ENCODE measurements at regions not wholly inside any gene's neighbourhood (a gene's known extent, or its start where the extent isn't known, plus 50 kb on each side); places are given as distances from the start of the nearest gene placed in this dataset.

DNA sequence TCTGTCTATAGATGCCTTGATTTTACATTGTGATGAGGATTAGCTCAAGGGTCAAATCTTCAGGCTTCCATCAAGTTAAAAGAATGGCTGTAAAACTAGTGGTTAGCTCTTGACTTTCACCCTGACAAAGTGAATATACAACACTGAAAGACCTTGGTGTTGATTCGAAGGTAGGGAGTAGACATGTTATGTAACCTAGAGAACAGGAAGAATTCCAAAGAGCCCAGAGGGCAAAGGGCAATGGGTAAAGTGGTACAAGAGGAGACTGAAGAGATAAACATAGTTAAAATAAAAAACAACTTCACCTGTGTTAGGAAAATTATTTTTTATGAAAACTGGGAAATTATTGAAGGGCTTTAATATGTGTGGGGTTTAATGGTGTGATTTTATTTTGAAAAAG lies 833.2 kb upstream of the KLHL1 start:
- ChIA-PET CTCF (interaction anchor here (1.0 kb wide), 1 partner anchor 30 kb away, joined by 3 read pairs; no protein-coding TSS in a partner anchor), POLR2A (no interaction called here)
- no peaks in the 10 kb centered on the region for H4K20me1 ChIP-seq (replicated peaks; ENCODE audit: control insufficient read depth, extremely low read depth, insufficient read depth, low read length)
- no peak overlapping the region for H3K4me2 ChIP-seq (ENCODE audit: insufficient read depth, low read length)
- no peak for DNase-seq (ENCODE audit: low read depth, low spot score)
- no peak overlapping the region for H3K4me3 ChIP-seq (replicated peaks in 1 of 3; ENCODE audit: insufficient read depth in 1 of 3, low read depth in 1 of 3, low read length in 3 of 3)
- dilution Hi-C loops (cut with MboI; ENCODE audit: extremely low pct_ligation_motif_present, low sequenced_read_pairs) (no loop called here), intact Hi-C loops (cut with micrococcal nuclease) (no loop called here)
- TF ChIP-seq POLR2AphosphoS5 (IDR thresholded peaks at IDR 0.05; ENCODE audit: insufficient read depth, low read depth, low read length) (no peak), FOS (IDR thresholded peaks at IDR 0.05; ENCODE audit: borderline replicate concordance, insufficient read depth, low read length) (no peak), POLR2A (IDR thresholded peaks at IDR 0.05; ENCODE audit: low read depth, low read length) (no peak), GATA2 (IDR thresholded peaks at IDR 0.05; ENCODE audit: insufficient read depth, insufficient read length, low read depth, low read length) (no peak), JUN (IDR thresholded peaks at IDR 0.05; ENCODE audit: borderline replicate concordance, insufficient read depth, insufficient read length, low read depth) (no peak), EZH2 (IDR thresholded peaks at IDR 0.05; ENCODE audit: borderline replicate concordance, low read depth, low read length, severe bottlenecking) (no peak), MYC (IDR thresholded peaks at IDR 0.05; ENCODE audit: low read depth, low read length) (no peak)
- TF ChIP-seq, protein P1, sequence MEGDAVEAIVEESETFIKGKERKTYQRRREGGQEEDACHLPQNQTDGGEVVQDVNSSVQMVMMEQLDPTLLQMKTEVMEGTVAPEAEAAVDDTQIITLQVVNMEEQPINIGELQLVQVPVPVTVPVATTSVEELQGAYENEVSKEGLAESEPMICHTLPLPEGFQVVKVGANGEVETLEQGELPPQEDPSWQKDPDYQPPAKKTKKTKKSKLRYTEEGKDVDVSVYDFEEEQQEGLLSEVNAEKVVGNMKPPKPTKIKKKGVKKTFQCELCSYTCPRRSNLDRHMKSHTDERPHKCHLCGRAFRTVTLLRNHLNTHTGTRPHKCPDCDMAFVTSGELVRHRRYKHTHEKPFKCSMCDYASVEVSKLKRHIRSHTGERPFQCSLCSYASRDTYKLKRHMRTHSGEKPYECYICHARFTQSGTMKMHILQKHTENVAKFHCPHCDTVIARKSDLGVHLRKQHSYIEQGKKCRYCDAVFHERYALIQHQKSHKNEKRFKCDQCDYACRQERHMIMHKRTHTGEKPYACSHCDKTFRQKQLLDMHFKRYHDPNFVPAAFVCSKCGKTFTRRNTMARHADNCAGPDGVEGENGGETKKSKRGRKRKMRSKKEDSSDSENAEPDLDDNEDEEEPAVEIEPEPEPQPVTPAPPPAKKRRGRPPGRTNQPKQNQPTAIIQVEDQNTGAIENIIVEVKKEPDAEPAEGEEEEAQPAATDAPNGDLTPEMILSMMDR (IDR thresholded peaks at IDR 0.05; ENCODE audit: extremely low read depth in 1 of 2, insufficient read depth in 1 of 2, low read depth in 1 of 2, low read length in 2 of 2), result no peak
- TF ChIP-seq, protein P2, sequence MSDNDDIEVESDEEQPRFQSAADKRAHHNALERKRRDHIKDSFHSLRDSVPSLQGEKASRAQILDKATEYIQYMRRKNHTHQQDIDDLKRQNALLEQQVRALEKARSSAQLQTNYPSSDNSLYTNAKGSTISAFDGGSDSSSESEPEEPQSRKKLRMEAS (IDR thresholded peaks at IDR 0.05; ENCODE audit: insufficient read depth, insufficient read length), result no peak
- H3K9ac ChIP-seq (replicated peaks; ENCODE audit: extremely low read depth, insufficient read depth, low read length), result no peak overlapping the region
- no peak overlapping the region for H3K27ac ChIP-seq (ENCODE audit: insufficient read depth, low read depth, low read length)
- H3K36me3 ChIP-seq (ENCODE audit: control insufficient read depth in 2 of 2, extremely low read depth in 1 of 2, insufficient read depth in 2 of 2, low read length in 2 of 2), result no peaks in the 10 kb centered on the region
- no peaks in the 10 kb centered on the region for H3K9me3 ChIP-seq (replicated peaks; ENCODE audit: control insufficient read depth, insufficient read depth, low read length)
- no peaks in the 10 kb centered on the region for H3K79me2 ChIP-seq (ENCODE audit: control insufficient read depth, insufficient read depth, low read length)
- no peaks in the 10 kb centered on the region for H3K4me1 ChIP-seq (ENCODE audit: control insufficient read depth, extremely low read depth, insufficient read depth, low read length)
- no peaks in the 10 kb centered on the region for H3K9me1 ChIP-seq (replicated peaks; ENCODE audit: control insufficient read depth, extremely low read depth, insufficient read depth, low read length)
- no TSS peak for BruUV-seq (replicated peaks)
- H2AFZ ChIP-seq (ENCODE audit: low read depth, low read length), result no peak overlapping the region
- FAIRE-seq, result no peak
- H3K27me3 ChIP-seq (ENCODE audit: control insufficient read depth in 2 of 2, insufficient read depth in 2 of 2, low read length in 2 of 2), result no peaks in the 10 kb centered on the region
